Vagina (tissue), 2 donors: ENCODE measurements at regions not wholly inside any gene's neighbourhood (a gene's known extent, or its start where the extent isn't known, plus 50 kb on each side); places are given as distances from the start of the nearest gene placed in this dataset.

Experiments used
- POLR2AphosphoS5 ChIP-seq, 2 donors: sonication (generic); formaldehyde crosslinking; IDR thresholded peaks; one replicate each; pipeline ENCODE4 v1.9.0; 2017; ENCODE audit warnings: antibody characterized with exemption in 2 of 2, mild to moderate bottlenecking in 2 of 2, low read depth in 1 of 2; ENCODE audit not compliant: insufficient read depth in 1 of 2
- TF ChIP-seq, protein P1 (sequence below), 3 experiments: fragments of 450-650 bp in 2 of 3; fragments of 200-600 bp in 1 of 3; sonication (generic) in 1 of 3; IDR thresholded peaks; one replicate each; pipeline ENCODE4 v1.5.1; 2017 to 2019; ENCODE audit warnings: antibody characterized with exemption in 3 of 3, mild to moderate bottlenecking in 2 of 3, moderate library complexity in 2 of 3

DNA sequence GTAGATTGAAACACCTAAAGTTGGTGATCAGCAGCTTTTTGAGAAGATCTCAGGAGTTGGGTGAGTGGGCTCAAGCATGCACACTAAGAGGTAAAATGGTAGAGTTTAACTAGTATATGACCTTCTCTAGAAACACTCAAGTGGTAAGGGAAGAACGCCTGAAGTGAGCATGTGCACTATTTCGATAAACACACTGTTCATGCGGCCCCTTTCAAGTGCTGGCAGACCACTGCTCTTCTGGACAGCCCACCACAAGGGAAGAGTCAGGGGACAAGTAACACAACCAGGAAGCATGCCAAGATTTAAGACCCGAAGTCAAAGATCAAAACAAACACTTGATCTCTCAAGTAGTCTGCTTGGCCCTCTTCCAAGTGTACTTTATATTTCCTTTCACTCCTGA, 519.5 kb upstream of the ZWINT start:
- no peak for TF ChIP-seq POLR2AphosphoS5 (IDR thresholded peaks at IDR 0.05; ENCODE audit: insufficient read depth in 1 of 2, low read depth in 1 of 2)
- TF ChIP-seq, protein P1, sequence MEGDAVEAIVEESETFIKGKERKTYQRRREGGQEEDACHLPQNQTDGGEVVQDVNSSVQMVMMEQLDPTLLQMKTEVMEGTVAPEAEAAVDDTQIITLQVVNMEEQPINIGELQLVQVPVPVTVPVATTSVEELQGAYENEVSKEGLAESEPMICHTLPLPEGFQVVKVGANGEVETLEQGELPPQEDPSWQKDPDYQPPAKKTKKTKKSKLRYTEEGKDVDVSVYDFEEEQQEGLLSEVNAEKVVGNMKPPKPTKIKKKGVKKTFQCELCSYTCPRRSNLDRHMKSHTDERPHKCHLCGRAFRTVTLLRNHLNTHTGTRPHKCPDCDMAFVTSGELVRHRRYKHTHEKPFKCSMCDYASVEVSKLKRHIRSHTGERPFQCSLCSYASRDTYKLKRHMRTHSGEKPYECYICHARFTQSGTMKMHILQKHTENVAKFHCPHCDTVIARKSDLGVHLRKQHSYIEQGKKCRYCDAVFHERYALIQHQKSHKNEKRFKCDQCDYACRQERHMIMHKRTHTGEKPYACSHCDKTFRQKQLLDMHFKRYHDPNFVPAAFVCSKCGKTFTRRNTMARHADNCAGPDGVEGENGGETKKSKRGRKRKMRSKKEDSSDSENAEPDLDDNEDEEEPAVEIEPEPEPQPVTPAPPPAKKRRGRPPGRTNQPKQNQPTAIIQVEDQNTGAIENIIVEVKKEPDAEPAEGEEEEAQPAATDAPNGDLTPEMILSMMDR (IDR thresholded peaks at IDR 0.05), result no peak
